ENCODE measurements at regions not wholly inside any gene's neighbourhood (a gene's known extent, or its start where the extent isn't known, plus 50 kb on each side); places are given as distances from the start of the nearest gene placed in this dataset.

DNA sequence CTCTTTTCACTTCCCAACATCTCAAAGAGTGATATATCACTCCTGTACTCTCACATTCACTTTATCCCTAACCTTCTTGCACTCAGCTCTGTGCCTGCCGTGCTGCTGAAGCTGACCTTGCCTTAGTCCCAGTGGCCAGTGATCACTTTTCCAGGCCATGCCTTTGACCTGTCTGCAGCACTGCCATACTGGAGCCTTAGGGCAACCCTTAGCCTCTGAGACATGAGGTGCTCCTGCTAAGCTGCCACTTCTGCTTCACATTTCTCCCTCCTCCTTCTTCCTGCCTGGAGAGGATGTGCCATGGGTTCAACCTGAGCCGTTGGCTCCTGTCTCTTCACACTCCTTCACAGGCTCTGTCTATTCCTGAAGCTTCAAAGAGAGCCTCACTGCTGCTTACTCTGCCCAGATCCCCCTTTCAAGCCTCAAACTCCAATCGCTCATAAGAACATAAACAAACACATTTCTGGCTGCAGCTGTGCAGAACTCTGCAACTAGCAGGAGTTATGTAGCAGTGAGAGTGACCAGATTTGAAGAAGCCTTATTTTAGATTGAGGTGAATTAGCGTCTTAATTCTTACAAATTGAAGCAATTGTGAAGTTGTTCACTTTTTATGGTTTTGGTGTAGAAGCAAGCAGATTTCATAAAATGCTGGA, 716.2 kb upstream of the FANCL start:
- no peaks in the 10 kb centered on the region for H3K27me3 ChIP-seq (ENCODE audit: low read length)
- no peak for TF ChIP-seq EZH2phosphoT487 (conservative IDR thresholded peaks at IDR 0.05; ENCODE audit: low read length)
- TF ChIP-seq, protein P1, sequence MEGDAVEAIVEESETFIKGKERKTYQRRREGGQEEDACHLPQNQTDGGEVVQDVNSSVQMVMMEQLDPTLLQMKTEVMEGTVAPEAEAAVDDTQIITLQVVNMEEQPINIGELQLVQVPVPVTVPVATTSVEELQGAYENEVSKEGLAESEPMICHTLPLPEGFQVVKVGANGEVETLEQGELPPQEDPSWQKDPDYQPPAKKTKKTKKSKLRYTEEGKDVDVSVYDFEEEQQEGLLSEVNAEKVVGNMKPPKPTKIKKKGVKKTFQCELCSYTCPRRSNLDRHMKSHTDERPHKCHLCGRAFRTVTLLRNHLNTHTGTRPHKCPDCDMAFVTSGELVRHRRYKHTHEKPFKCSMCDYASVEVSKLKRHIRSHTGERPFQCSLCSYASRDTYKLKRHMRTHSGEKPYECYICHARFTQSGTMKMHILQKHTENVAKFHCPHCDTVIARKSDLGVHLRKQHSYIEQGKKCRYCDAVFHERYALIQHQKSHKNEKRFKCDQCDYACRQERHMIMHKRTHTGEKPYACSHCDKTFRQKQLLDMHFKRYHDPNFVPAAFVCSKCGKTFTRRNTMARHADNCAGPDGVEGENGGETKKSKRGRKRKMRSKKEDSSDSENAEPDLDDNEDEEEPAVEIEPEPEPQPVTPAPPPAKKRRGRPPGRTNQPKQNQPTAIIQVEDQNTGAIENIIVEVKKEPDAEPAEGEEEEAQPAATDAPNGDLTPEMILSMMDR (IDR thresholded peaks at IDR 0.05; ENCODE audit: insufficient read depth, low read length, poor library complexity, severe bottlenecking), result no peak

DNA sequence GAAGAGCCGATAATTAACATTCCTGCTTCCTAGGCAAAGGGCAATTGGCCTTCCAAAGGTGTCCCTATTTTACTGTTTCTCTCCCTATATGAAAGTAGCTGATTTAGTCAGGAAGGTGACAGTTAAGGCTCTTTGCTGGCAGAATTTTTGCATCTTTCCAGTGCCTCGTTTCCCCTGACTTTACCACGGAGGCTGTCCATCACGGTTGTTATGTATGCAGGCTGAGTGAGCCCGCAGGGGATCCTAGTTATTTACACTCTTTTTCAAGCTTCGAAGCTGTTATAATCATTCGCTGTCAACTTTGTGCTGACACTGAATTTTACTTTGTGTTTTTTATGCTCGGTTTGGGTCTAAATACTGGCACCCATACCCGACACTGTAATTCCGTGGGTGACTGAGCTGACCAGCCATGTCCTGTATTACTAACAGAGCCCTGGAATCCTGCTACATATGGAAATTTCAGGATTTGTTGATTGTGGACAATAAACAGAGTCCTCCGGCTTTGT, 713.8 kb upstream of the FANCL start:
- no peak overlapping the region for H3K4me2 ChIP-seq (ENCODE audit: low read depth, low read length, poor library complexity, severe bottlenecking)
- H3K4me3 ChIP-seq (ENCODE audit: insufficient read depth, low read length, poor library complexity, severe bottlenecking), result no peak overlapping the region

More for the DNA sequence above, 716.2 kb upstream of the FANCL start:
- Histone ChIP-seq H2AFZ (ENCODE audit: low read depth, low read length, severe bottlenecking) (no peak overlapping the region), H3F3A (ENCODE audit: insufficient read depth) (no peaks in the 10 kb centered on the region), H3K4me2 (ENCODE audit: low read depth, low read length, poor library complexity, severe bottlenecking) (no peak overlapping the region), H3K27ac (ENCODE audit: low read depth, low read length) (no peak overlapping the region), H3K36me3 (ENCODE audit: low read length) (no peaks in the 10 kb centered on the region), H3K9me3 (ENCODE audit: insufficient read depth, low read length) (no peaks in the 10 kb centered on the region), H3K9me2 (replicated peaks; ENCODE audit: insufficient read depth, low read length) (no peaks in the 10 kb centered on the region), H3K79me2 (ENCODE audit: insufficient read depth, low read length) (no peaks in the 10 kb centered on the region), H3K9ac (ENCODE audit: low read length) (no peak overlapping the region), H3K4me3 (ENCODE audit: insufficient read depth, low read length, poor library complexity, severe bottlenecking) (no peak overlapping the region), H4K20me1 (ENCODE audit: low read depth, low read length) (no peaks in the 10 kb centered on the region)

DNA sequence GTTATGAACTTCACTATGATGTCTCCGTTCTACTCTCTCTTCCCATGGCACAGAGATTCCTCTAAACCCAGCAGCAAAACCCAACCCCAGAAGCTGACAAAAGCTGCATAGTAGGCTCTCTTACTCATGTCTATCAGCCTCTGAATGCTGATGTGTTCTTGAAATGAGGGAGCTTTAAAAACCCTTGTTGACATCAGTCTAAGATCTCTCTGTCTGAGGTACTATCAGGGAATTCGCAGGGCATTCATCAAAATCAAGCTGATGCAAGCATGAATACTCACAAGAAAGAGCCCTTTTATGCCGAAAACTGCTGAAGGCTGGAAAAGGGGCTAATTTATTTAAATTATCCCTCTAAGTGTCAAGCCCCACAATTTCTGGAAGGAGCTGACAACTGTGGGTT, 710.6 kb upstream of the FANCL start:
- Histone ChIP-seq H3F3A (ENCODE audit: insufficient read depth) (no peaks in the 10 kb centered on the region), H3K4me2 (ENCODE audit: low read depth, low read length, poor library complexity, severe bottlenecking) (no peak overlapping the region), H2AFZ (ENCODE audit: low read depth, low read length, severe bottlenecking) (no peak overlapping the region), H3K9ac (ENCODE audit: low read length) (no peak overlapping the region), H4K20me1 (ENCODE audit: low read depth, low read length) (no peaks in the 10 kb centered on the region), H3K27me3 (ENCODE audit: low read length) (no peaks in the 10 kb centered on the region), H3K4me3 (ENCODE audit: insufficient read depth, low read length, poor library complexity, severe bottlenecking) (no peak overlapping the region), H3K79me2 (ENCODE audit: insufficient read depth, low read length) (no peaks in the 10 kb centered on the region), H3K27ac (ENCODE audit: low read depth, low read length) (no peak overlapping the region), H3K9me2 (replicated peaks; ENCODE audit: insufficient read depth, low read length) (no peaks in the 10 kb centered on the region), H3K36me3 (ENCODE audit: low read length) (no peaks in the 10 kb centered on the region), H3K9me3 (ENCODE audit: insufficient read depth, low read length) (no peaks in the 10 kb centered on the region)
- TF ChIP-seq EZH2phosphoT487 (conservative IDR thresholded peaks at IDR 0.05; ENCODE audit: low read length), result no peak
- TF ChIP-seq, protein P1 (IDR thresholded peaks at IDR 0.05; ENCODE audit: insufficient read depth, low read length, poor library complexity, severe bottlenecking), result no peak

More for the DNA sequence above, 713.8 kb upstream of the FANCL start:
- H3K36me3 ChIP-seq (ENCODE audit: low read length), result no peaks in the 10 kb centered on the region
- TF ChIP-seq, protein P1 (IDR thresholded peaks at IDR 0.05; ENCODE audit: insufficient read depth, low read length, poor library complexity, severe bottlenecking), result no peak
- no peak for TF ChIP-seq EZH2phosphoT487 (conservative IDR thresholded peaks at IDR 0.05; ENCODE audit: low read length)
- H2AFZ ChIP-seq (ENCODE audit: low read depth, low read length, severe bottlenecking), result no peak overlapping the region
- no peaks in the 10 kb centered on the region for H3K9me3 ChIP-seq (ENCODE audit: insufficient read depth, low read length)
- no peaks in the 10 kb centered on the region for H3K9me2 ChIP-seq (replicated peaks; ENCODE audit: insufficient read depth, low read length)
- no peaks in the 10 kb centered on the region for H4K20me1 ChIP-seq (ENCODE audit: low read depth, low read length)
- no peaks in the 10 kb centered on the region for H3K79me2 ChIP-seq (ENCODE audit: insufficient read depth, low read length)
- no peaks in the 10 kb centered on the region for H3F3A ChIP-seq (ENCODE audit: insufficient read depth)
- H3K9ac ChIP-seq (ENCODE audit: low read length), result no peak overlapping the region
- no peak overlapping the region for H3K27ac ChIP-seq (ENCODE audit: low read depth, low read length)
- H3K27me3 ChIP-seq (ENCODE audit: low read length), result no peaks in the 10 kb centered on the region
